PC-9 (cell line): ENCODE measurements at regions not wholly inside any gene's neighbourhood (a gene's known extent, or its start where the extent isn't known, plus 50 kb on each side); places are given as distances from the start of the nearest gene placed in this dataset.

Experiments
- BruUV-seq: library from RNA; stranded (reverse); fragments of 400-500 nt; replicated peaks from 2 replicates; lab custom pipeline; 2021; lab: Mats Ljungman, UMichigan
- CTCF ChIA-PET: fragments of 300-600 bp; sonication (Branson Sonifier 250); formaldehyde crosslinking; loops from one replicate; lab custom pipeline; 2022; ENCODE audit warnings: antibody characterized with exemption; lab: Charles Lee
- POLR2A ChIA-PET: fragments of 300-600 bp; sonication (Branson Sonifier 250); formaldehyde crosslinking; loops from one replicate; lab custom pipeline; 2022; ENCODE audit warnings: antibody characterized with exemption; ENCODE audit not compliant: unreplicated experiment; lab: Charles Lee
- DNase-seq, 2 experiments: peaks; one replicate each; pipeline versions ENCODE4 v3.0.0 to v3.0.0-alpha.2; 2015 to 2022; ENCODE audit warnings: mixed read lengths in 1 of 2
- H2AFZ ChIP-seq: fragments of 200-600 bp; sonication (generic); 2 replicates; pipeline ENCODE4 v1.8.1; 2017; ENCODE audit warnings: antibody characterized with exemption
- H3F3A ChIP-seq: fragments of 200-600 bp; sonication (generic); 2 replicates; pipeline ENCODE4 v1.8.1; 2017; ENCODE audit warnings: antibody characterized with exemption, mild to moderate bottlenecking, low read depth; ENCODE audit not compliant: insufficient read depth
- H3K27ac ChIP-seq: fragments of 200-600 bp; sonication (generic); 2 replicates; pipeline ENCODE4 v1.6.1; 2016; ENCODE audit warnings: mixed run types
- H3K27me3 ChIP-seq: fragments of 200-600 bp; sonication (generic); 2 replicates; pipeline ENCODE4 v1.6.1; 2016; ENCODE audit warnings: low read depth, mixed run types; ENCODE audit not compliant: insufficient read depth
- H3K36me3 ChIP-seq: fragments of 200-600 bp; sonication (generic); 2 replicates; pipeline ENCODE4 v1.6.1; 2016; ENCODE audit warnings: low read depth, mixed run types
- H3K4me1 ChIP-seq: fragments of 200-600 bp; sonication (generic); replicated peaks from 2 replicates; pipeline ENCODE4 v1.6.1; 2016; ENCODE audit warnings: mixed run types; ENCODE audit not compliant: insufficient read depth
- H3K4me2 ChIP-seq: fragments of 200-600 bp; sonication (generic); 2 replicates; pipeline ENCODE4 v1.6.1; 2017; ENCODE audit warnings: mixed run types
- H3K4me3 ChIP-seq: fragments of 200-600 bp; sonication (generic); 2 replicates; pipeline ENCODE4 v1.6.1; 2016; ENCODE audit warnings: mixed run types
- H3K79me2 ChIP-seq: fragments of 200-600 bp; sonication (generic); 2 replicates; pipeline ENCODE4 v1.6.1; 2017; ENCODE audit warnings: low read depth, mixed run types
- H3K9me2 ChIP-seq: fragments of 200-600 bp; sonication (generic); 2 replicates; pipeline ENCODE4 v1.8.1; 2017; ENCODE audit warnings: mild to moderate bottlenecking; ENCODE audit not compliant: insufficient read depth
- H3K9me3 ChIP-seq: fragments of 200-600 bp; sonication (generic); 2 replicates; pipeline ENCODE4 v1.8.1; 2016; ENCODE audit warnings: low read depth; ENCODE audit not compliant: insufficient read depth
- H4K20me1 ChIP-seq: fragments of 200-600 bp; sonication (generic); 2 replicates; pipeline ENCODE4 v1.8.1; 2017; ENCODE audit not compliant: insufficient read depth
- EZH2 ChIP-seq: fragments of 200-600 bp; sonication (generic); IDR thresholded peaks from 2 replicates; pipeline ENCODE4 v1.8.0; 2017; ENCODE audit warnings: antibody characterized with exemption, low read depth
- intact Hi-C: fragments of 100-400 bp; cut with micrococcal nuclease; formaldehyde crosslinking; loops from one replicate; pipeline ENCODE4 v1.10.0; 2022; ENCODE audit not compliant: unreplicated experiment
- TF ChIP-seq, protein P1 (sequence below): fragments of 200-600 bp; sonication (generic); conservative IDR thresholded peaks from 2 replicates; pipeline ENCODE4 v1.6.1; 2017; ENCODE audit warnings: mixed run types, antibody characterized with exemption, mild to moderate bottlenecking, moderate library complexity

DNA sequence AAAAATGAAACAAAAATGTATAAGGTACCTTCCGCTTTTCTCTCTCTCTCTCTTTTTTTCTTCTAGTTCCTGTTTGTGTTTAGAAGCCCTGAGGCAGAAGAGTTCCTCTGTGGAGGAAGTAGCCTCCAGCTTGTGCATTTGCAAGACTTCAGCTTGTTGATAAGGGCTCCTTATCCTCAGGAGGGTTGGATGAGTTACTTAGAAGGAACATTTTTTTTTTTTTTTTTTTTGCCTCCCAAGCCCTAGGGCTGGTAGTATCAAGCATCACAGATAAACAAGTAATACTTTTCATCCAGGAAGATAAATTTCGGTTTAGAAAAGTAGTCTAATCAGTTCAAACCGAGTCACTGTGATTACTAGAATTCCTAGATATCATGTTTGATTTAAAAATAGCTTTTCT, 91.0 kb upstream of the CBLB start:
- Histone ChIP-seq H4K20me1 (no peaks in the 10 kb centered on the region), H3K4me1 (peaks cover 9% of the 10 kb centered on the region), H3K36me3 (no peaks in the 10 kb centered on the region), H3K9me2 (peaks cover 4% of the 10 kb centered on the region; the same call in 1 of the 2 replicates), H3K27me3 (no peaks in the 10 kb centered on the region), H3F3A (no peaks in the 10 kb centered on the region), H2AFZ (no peak overlapping the region), H3K9me3 (peaks cover 10% of the 10 kb centered on the region; the same call in 1 of the 2 replicates), H3K4me2 (no peak overlapping the region), H3K4me3 (no peak overlapping the region), H3K79me2 (no peaks in the 10 kb centered on the region), H3K27ac (no peak overlapping the region)
- ChIA-PET POLR2A (interaction anchor here (0.5 kb wide), 1 partner anchor 73 kb away, joined by 3 read pairs; no protein-coding TSS in a partner anchor), CTCF (interaction anchor here (0.7 kb wide), 1 partner anchor 9 kb away, joined by 4 read pairs; no protein-coding TSS in a partner anchor)
- no peak for TF ChIP-seq EZH2
- TF ChIP-seq, protein P1, sequence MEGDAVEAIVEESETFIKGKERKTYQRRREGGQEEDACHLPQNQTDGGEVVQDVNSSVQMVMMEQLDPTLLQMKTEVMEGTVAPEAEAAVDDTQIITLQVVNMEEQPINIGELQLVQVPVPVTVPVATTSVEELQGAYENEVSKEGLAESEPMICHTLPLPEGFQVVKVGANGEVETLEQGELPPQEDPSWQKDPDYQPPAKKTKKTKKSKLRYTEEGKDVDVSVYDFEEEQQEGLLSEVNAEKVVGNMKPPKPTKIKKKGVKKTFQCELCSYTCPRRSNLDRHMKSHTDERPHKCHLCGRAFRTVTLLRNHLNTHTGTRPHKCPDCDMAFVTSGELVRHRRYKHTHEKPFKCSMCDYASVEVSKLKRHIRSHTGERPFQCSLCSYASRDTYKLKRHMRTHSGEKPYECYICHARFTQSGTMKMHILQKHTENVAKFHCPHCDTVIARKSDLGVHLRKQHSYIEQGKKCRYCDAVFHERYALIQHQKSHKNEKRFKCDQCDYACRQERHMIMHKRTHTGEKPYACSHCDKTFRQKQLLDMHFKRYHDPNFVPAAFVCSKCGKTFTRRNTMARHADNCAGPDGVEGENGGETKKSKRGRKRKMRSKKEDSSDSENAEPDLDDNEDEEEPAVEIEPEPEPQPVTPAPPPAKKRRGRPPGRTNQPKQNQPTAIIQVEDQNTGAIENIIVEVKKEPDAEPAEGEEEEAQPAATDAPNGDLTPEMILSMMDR, result no peak
- DNase-seq, result no peak
- BruUV-seq, result no TSS peak
- intact Hi-C loops, result no loop called here

DNA sequence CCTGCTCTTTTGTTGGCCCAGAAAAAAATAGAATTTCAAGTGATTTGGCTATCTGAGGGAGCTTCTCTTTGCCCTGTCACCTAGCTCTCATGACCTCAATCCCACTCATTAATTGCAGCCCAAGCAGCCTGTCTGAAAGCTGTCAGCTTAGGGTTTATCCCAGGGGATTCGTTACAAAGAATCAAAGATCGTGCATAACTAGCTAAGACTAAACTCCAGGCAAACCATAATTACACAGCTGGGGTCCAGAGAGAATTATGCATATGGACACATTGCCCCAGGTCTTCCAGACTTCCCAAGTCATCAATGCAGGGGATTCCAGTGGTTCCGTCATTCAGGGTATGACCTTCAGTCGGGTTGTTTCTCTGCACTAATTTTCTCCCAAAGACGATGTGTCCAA, 91.6 kb upstream of the CBLB start:
- H3K9me3 ChIP-seq, result peaks cover 10% of the 10 kb centered on the region; the same call in 1 of the 2 replicates
- H3K27me3 ChIP-seq, result no peaks in the 10 kb centered on the region
- TF ChIP-seq, protein P1, result no peak
- no peak for TF ChIP-seq EZH2
- no peak for DNase-seq
- H3K4me1 ChIP-seq, result peaks cover 9% of the 10 kb centered on the region
- H4K20me1 ChIP-seq, result no peaks in the 10 kb centered on the region
- H3K9me2 ChIP-seq, result peaks cover 4% of the 10 kb centered on the region; the same call in 1 of the 2 replicates
- POLR2A ChIA-PET, result no interaction called here
- no TSS peak for BruUV-seq
- H3K36me3 ChIP-seq, result no peaks in the 10 kb centered on the region
- no peak overlapping the region for H2AFZ ChIP-seq
- intact Hi-C loops, result no loop called here
- H3K79me2 ChIP-seq, result no peaks in the 10 kb centered on the region
- no peak overlapping the region for H3K27ac ChIP-seq
- H3K4me2 ChIP-seq, result no peak overlapping the region
- no peaks in the 10 kb centered on the region for H3F3A ChIP-seq
- no peak overlapping the region for H3K4me3 ChIP-seq
- CTCF ChIA-PET, result interaction anchor here (0.7 kb wide), 1 partner anchor 10 kb away, joined by 4 read pairs; no protein-coding TSS in a partner anchor

DNA sequence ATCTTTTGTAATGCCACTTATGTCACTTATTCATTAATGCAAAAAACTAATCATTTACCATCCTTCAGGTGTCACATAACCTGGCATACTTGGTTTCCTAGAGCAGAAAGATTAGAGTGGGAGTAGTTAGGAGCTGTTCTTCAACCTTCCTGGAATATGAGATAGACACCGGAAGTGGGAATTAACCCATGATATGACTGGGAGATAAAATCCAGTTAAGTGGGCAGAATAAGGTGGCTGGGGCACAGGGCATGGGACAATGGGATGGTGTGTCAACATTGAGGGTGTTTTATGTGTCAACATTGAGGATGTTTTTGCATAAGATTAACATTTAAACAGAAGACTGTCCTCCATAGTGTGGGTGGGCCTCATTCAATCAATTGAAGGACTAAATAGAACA, 94.3 kb upstream of the CBLB start:
- H3F3A ChIP-seq, result no peaks in the 10 kb centered on the region
- POLR2A ChIA-PET, result interaction anchor here (0.7 kb wide), 1 partner anchor 9 kb away, joined by 4 read pairs; no protein-coding TSS in a partner anchor
- H3K27me3 ChIP-seq, result no peaks in the 10 kb centered on the region
- no peaks in the 10 kb centered on the region for H4K20me1 ChIP-seq
- H3K9me3 ChIP-seq, result 0 out of 2 replicates have a peak, but pooled peaks cover 3% of the 10 kb centered on the region
- no peak for DNase-seq
- intact Hi-C loops, result no loop called here
- no peak overlapping the region for H2AFZ ChIP-seq
- H3K4me1 ChIP-seq, result peaks cover 9% of the 10 kb centered on the region
- no peak overlapping the region for H3K27ac ChIP-seq
- no peak overlapping the region for H3K4me2 ChIP-seq
- no peak overlapping the region for H3K4me3 ChIP-seq
- TF ChIP-seq, protein P1, result no peak
- TF ChIP-seq EZH2, result no peak
- H3K79me2 ChIP-seq, result no peaks in the 10 kb centered on the region
- H3K9me2 ChIP-seq, result peaks cover 4% of the 10 kb centered on the region; the same call in 1 of the 2 replicates
- CTCF ChIA-PET, result no interaction called here
- H3K36me3 ChIP-seq, result no peaks in the 10 kb centered on the region
- BruUV-seq, result no TSS peak
